H9 (cell line): ENCODE measurements at regions not wholly inside any gene's neighbourhood (a gene's known extent, or its start where the extent isn't known, plus 50 kb on each side); places are given as distances from the start of the nearest gene placed in this dataset.

ENCODE experiments used
- DNase-seq: peaks from one replicate; pipeline ENCODE4 v3.0.0-alpha.2; 2017
- H2AFZ ChIP-seq: one replicate; pipeline ENCODE4 v1.6.1; 2013; ENCODE audit warnings: mild to moderate bottlenecking, low read length, control low read depth, moderate library complexity
- H2AK5ac ChIP-seq: 2 replicates; pipeline ENCODE4 v1.6.1; 2013; ENCODE audit warnings: low read length, control low read depth, mixed read lengths; ENCODE audit not compliant: insufficient read length
- H2BK120ac ChIP-seq: one replicate; pipeline ENCODE4 v1.6.1; 2013; ENCODE audit warnings: low read depth, mild to moderate bottlenecking, low read length, control low read depth, inconsistent platforms; ENCODE audit not compliant: poor library complexity, severe bottlenecking
- H2BK12ac ChIP-seq: 2 replicates; pipeline ENCODE4 v1.6.1; 2013; ENCODE audit warnings: low read length, control low read depth, mixed read lengths, low read depth; ENCODE audit not compliant: insufficient read length
- H2BK15ac ChIP-seq: 2 replicates; pipeline ENCODE4 v1.6.1; 2013; ENCODE audit warnings: low read depth, low read length, control low read depth
- H2BK20ac ChIP-seq: one replicate; pipeline ENCODE4 v1.6.1; 2013; ENCODE audit warnings: low read depth, mild to moderate bottlenecking, low read length, control low read depth, inconsistent platforms; ENCODE audit not compliant: poor library complexity, severe bottlenecking
- H2BK5ac ChIP-seq: 2 replicates; pipeline ENCODE4 v1.6.1; 2013; ENCODE audit warnings: low read length, control low read depth, mixed read lengths; ENCODE audit not compliant: insufficient read length
- H3K14ac ChIP-seq: 2 replicates; pipeline ENCODE4 v1.6.1; 2013; ENCODE audit warnings: low read length, control low read depth; ENCODE audit not compliant: insufficient read depth
- H3K18ac ChIP-seq: 2 replicates; pipeline ENCODE4 v1.6.1; 2013; ENCODE audit warnings: low read depth, mild to moderate bottlenecking, mixed read lengths, low read length, control low read depth; ENCODE audit not compliant: insufficient read length
- H3K23ac ChIP-seq: 2 replicates; pipeline ENCODE4 v1.6.1; 2013; ENCODE audit warnings: low read length, control low read depth, mixed read lengths, low read depth; ENCODE audit not compliant: insufficient read length
- H3K23me2 ChIP-seq: 2 replicates; pipeline ENCODE4 v1.6.1; 2013; ENCODE audit warnings: low read depth, mild to moderate bottlenecking, mixed read lengths, low read length, control low read depth; ENCODE audit not compliant: insufficient read length, poor library complexity, severe bottlenecking
- H3K27ac ChIP-seq: 2 replicates; pipeline ENCODE4 v1.5.1; 2013; ENCODE audit warnings: low read length, control low read depth, mixed read lengths, low read depth; ENCODE audit not compliant: insufficient read length
- H3K27me3 ChIP-seq: 2 replicates; pipeline ENCODE4 v1.6.1; 2013; ENCODE audit warnings: low read length, control low read depth, inconsistent platforms; ENCODE audit not compliant: insufficient read depth
- H3K4ac ChIP-seq: 2 replicates; pipeline ENCODE4 v1.6.1; 2013; ENCODE audit warnings: low read depth, mild to moderate bottlenecking, control low read depth, inconsistent platforms, low read length, moderate library complexity
- H3K4me1 ChIP-seq: 2 replicates; pipeline ENCODE4 v1.6.1; 2013; ENCODE audit warnings: low read length, control low read depth, inconsistent platforms; ENCODE audit not compliant: insufficient read depth
- H3K4me2 ChIP-seq: 2 replicates; pipeline ENCODE4 v1.6.1; 2013; ENCODE audit warnings: low read length, control low read depth, mixed read lengths; ENCODE audit not compliant: insufficient read length, insufficient read depth
- H3K56ac ChIP-seq: 2 replicates; pipeline ENCODE4 v1.6.1; 2013; ENCODE audit warnings: low read depth, mild to moderate bottlenecking, mixed read lengths, low read length, control low read depth; ENCODE audit not compliant: insufficient read length
- H3K79me1 ChIP-seq: 2 replicates; pipeline ENCODE4 v1.6.1; 2013; ENCODE audit warnings: low read depth, mild to moderate bottlenecking, moderate library complexity, low read length, control low read depth, inconsistent platforms; ENCODE audit not compliant: insufficient read depth, poor library complexity, severe bottlenecking
- H3K79me2 ChIP-seq: 2 replicates; pipeline ENCODE4 v1.6.1; 2013; ENCODE audit warnings: low read length, control low read depth, inconsistent platforms; ENCODE audit not compliant: insufficient read depth
- H3K9ac ChIP-seq: 2 replicates; pipeline ENCODE4 v1.6.1; 2013; ENCODE audit warnings: low read length, control low read depth, mixed read lengths; ENCODE audit not compliant: insufficient read length; ENCODE audit errors: extremely low read depth
- H3K9me3 ChIP-seq: one replicate; pipeline ENCODE4 v1.6.1; 2013; ENCODE audit warnings: low read depth, low read length, inconsistent platforms; ENCODE audit not compliant: control insufficient read depth
- H3T11ph ChIP-seq: one replicate; pipeline ENCODE4 v1.6.1; 2013; ENCODE audit warnings: mild to moderate bottlenecking, low read length, control low read depth, inconsistent platforms
- H4K20me1 ChIP-seq: one replicate; pipeline ENCODE4 v1.6.1; 2013; ENCODE audit not compliant: control insufficient read depth, insufficient read length, insufficient read depth
- H4K5ac ChIP-seq: 2 replicates; pipeline ENCODE4 v1.6.1; 2013; ENCODE audit warnings: low read depth, mild to moderate bottlenecking, mixed read lengths, low read length, control low read depth; ENCODE audit not compliant: insufficient read length
- H4K8ac ChIP-seq: replicated peaks from 2 replicates; pipeline ENCODE4 v1.6.1; 2013; ENCODE audit warnings: low read length, control low read depth, mixed read lengths, low read depth; ENCODE audit not compliant: insufficient read length
- H4K91ac ChIP-seq: 2 replicates; pipeline ENCODE4 v1.6.1; 2013; ENCODE audit warnings: low read depth, mild to moderate bottlenecking, moderate library complexity, mixed read lengths, low read length, control low read depth; ENCODE audit not compliant: insufficient read length
- H3K27ac Mint-ChIP-seq, 3 experiments: 2 replicates in 2 of 3; 3 replicates in 1 of 3; pipeline ENCODE4 v1.8.0; 2020 to 2021; ENCODE audit warnings: mixed read lengths in 3 of 3, mild to moderate bottlenecking in 1 of 3, moderate library complexity in 1 of 3
- H3K27me3 Mint-ChIP-seq: 2 replicates; pipeline ENCODE4 v1.8.0; 2021; ENCODE audit warnings: low read depth, mild to moderate bottlenecking, moderate library complexity, mixed read lengths
- H3K36me3 Mint-ChIP-seq, 3 experiments: 2 replicates in 2 of 3; 3 replicates in 1 of 3; pipeline ENCODE4 v1.8.0; 2020 to 2021; ENCODE audit warnings: low read depth in 3 of 3, mixed read lengths in 3 of 3; ENCODE audit not compliant: insufficient read depth in 1 of 3
- H3K4me1 Mint-ChIP-seq, 2 experiments: 2 replicates each; pipeline ENCODE4 v1.8.0; 2020; ENCODE audit warnings: mixed read lengths in 2 of 2
- H3K4me3 Mint-ChIP-seq, 2 experiments: 2 replicates in 1 of 2; 3 replicates in 1 of 2; pipeline ENCODE4 v1.8.0; 2020 to 2021; ENCODE audit warnings: mild to moderate bottlenecking in 2 of 2, mixed read lengths in 2 of 2, moderate library complexity in 1 of 2
- H3K9me3 Mint-ChIP-seq, 2 experiments: 2 replicates in 1 of 2; 3 replicates in 1 of 2; pipeline ENCODE4 v1.8.0; 2020; ENCODE audit warnings: mild to moderate bottlenecking in 2 of 2, mixed read lengths in 2 of 2, moderate library complexity in 1 of 2
- CTCF ChIP-seq: fragments of 200-600 bp; sonication (generic); conservative IDR thresholded peaks from 3 replicates; pipeline ENCODE4 v1.8.0; 2021; ENCODE audit warnings: antibody characterized with exemption, mild to moderate bottlenecking

- no peak for TF ChIP-seq CTCF
- H4K5ac ChIP-seq: no peak overlapping the region
- Mint-ChIP-seq H3K36me3 (peaks cover 9 to 21% (median 20%) of the 10 kb centered on the region in 3 experiments), H3K27ac (no peak overlapping the region), H3K9me3 (peaks cover 21 to 29% of the 10 kb centered on the region in 2 experiments), H3K4me1 (peaks cover 29 to 36% of the 10 kb centered on the region in 2 experiments), H3K27me3 (peaks cover 21% of the 10 kb centered on the region), H3K4me3 (no peak overlapping the region)
- no peak overlapping the region for H4K8ac ChIP-seq
- H3K9me3 ChIP-seq: peaks cover under 1% of the 10 kb centered on the region
- H2BK120ac ChIP-seq: no peak overlapping the region
- no peak overlapping the region for H3K18ac ChIP-seq
- no peak overlapping the region for H2BK15ac ChIP-seq
- H3K4ac ChIP-seq: no peak overlapping the region
- H4K20me1 ChIP-seq: no peaks in the 10 kb centered on the region
- no peaks in the 10 kb centered on the region for H3K79me1 ChIP-seq
- no peak overlapping the region for H3K27ac ChIP-seq
- H3K79me2 ChIP-seq: no peaks in the 10 kb centered on the region
- DNase-seq: no peak
- H3K23me2 ChIP-seq: no peaks in the 10 kb centered on the region
- no peak overlapping the region for H3T11ph ChIP-seq
- no peak overlapping the region for H2AK5ac ChIP-seq
- H3K9ac ChIP-seq: no peak overlapping the region
- H3K23ac ChIP-seq: no peak overlapping the region
- H3K4me1 ChIP-seq: no peaks in the 10 kb centered on the region
- H2AFZ ChIP-seq: no peak overlapping the region
- no peak overlapping the region for H2BK5ac ChIP-seq
- no peak overlapping the region for H3K14ac ChIP-seq
- no peak overlapping the region for H2BK12ac ChIP-seq
- H3K27me3 ChIP-seq: no peaks in the 10 kb centered on the region
- H2BK20ac ChIP-seq: no peak overlapping the region
- H3K4me2 ChIP-seq: no peak overlapping the region
- H3K56ac ChIP-seq: no peak overlapping the region
- H4K91ac ChIP-seq: no peak overlapping the region
Measured at GRCh38 chr2:41375901-41376300, 671.9 kb upstream of the PKDCC start.
